KMS-11 (cell line): ENCODE measurements at regions not wholly inside any gene's neighbourhood (a gene's known extent, or its start where the extent isn't known, plus 50 kb on each side); places are given as distances from the start of the nearest gene placed in this dataset.
"Not testable (repeated sequence)": the region's sequence is repeated elsewhere in the genome, so short reads cannot be mapped to it uniquely, and the experiment has no call there.

Experiments used
- H2AFZ ChIP-seq: fragments of 200-600 bp; sonication (generic); 2 replicates; pipeline ENCODE4 v1.6.1; 2016; ENCODE audit warnings: antibody characterized with exemption, mixed run types, low read depth
- H3K27ac ChIP-seq: fragments of 200-600 bp; sonication (generic); 2 replicates; pipeline ENCODE4 v1.6.1; 2016; ENCODE audit warnings: mild to moderate bottlenecking, mixed run types
- H3K27me3 ChIP-seq: fragments of 200-600 bp; sonication (generic); 2 replicates; pipeline ENCODE4 v1.6.1; 2017; ENCODE audit warnings: mild to moderate bottlenecking, low read depth, mixed run types, moderate library complexity; ENCODE audit not compliant: insufficient read depth
- H3K36me3 ChIP-seq: fragments of 200-600 bp; sonication (generic); 2 replicates; pipeline ENCODE4 v1.6.1; 2017; ENCODE audit warnings: mild to moderate bottlenecking, mixed run types; ENCODE audit not compliant: insufficient read depth
- H3K4me1 ChIP-seq: fragments of 200-600 bp; sonication (generic); 2 replicates; pipeline ENCODE4 v1.6.1; 2016; ENCODE audit warnings: mild to moderate bottlenecking, low read depth, mixed run types; ENCODE audit not compliant: poor library complexity, severe bottlenecking
- H3K4me2 ChIP-seq: fragments of 200-600 bp; sonication (generic); 2 replicates; pipeline ENCODE4 v1.7.0; 2016; ENCODE audit warnings: mild to moderate bottlenecking, mixed run types
- H3K4me3 ChIP-seq: fragments of 200-600 bp; sonication (generic); IDR thresholded peaks from 2 replicates; pipeline ENCODE4 v1.6.1; 2017; ENCODE audit warnings: low read depth, low read length, mixed read lengths; ENCODE audit not compliant: insufficient read depth
- H3K79me2 ChIP-seq: fragments of 200-600 bp; sonication (generic); 2 replicates; pipeline ENCODE4 v1.6.1; 2016; ENCODE audit warnings: low read depth, mixed run types; ENCODE audit not compliant: insufficient read depth
- H3K9ac ChIP-seq: fragments of 200-600 bp; sonication (generic); 2 replicates; pipeline ENCODE4 v1.6.1; 2016; ENCODE audit warnings: mild to moderate bottlenecking, mixed run types
- H4K20me1 ChIP-seq: fragments of 200-600 bp; sonication (generic); 2 replicates; pipeline ENCODE4 v1.6.1; 2016; ENCODE audit warnings: mild to moderate bottlenecking, mixed run types; ENCODE audit not compliant: insufficient read depth
- CTCF ChIP-seq: fragments of 200-600 bp; sonication (generic); conservative IDR thresholded peaks from 2 replicates; pipeline ENCODE4 v1.6.1; 2017; ENCODE audit warnings: low read depth, mild to moderate bottlenecking, antibody characterized with exemption, low read length, moderate library complexity, mixed read lengths

GRCh38 chr4:126405369-126405982 is 1090.7 kb downstream of the FAT4 start:
- H3K27ac ChIP-seq = no peak overlapping the region
- H3K9ac ChIP-seq = no peak overlapping the region
- H3K79me2 ChIP-seq = no peaks in the 10 kb centered on the region
- H3K4me2 ChIP-seq = no peak overlapping the region
- no peak overlapping the region for H2AFZ ChIP-seq
- TF ChIP-seq CTCF = peak; percentile 67
- H3K4me3 ChIP-seq = no peak overlapping the region
- no peaks in the 10 kb centered on the region for H3K36me3 ChIP-seq
- no peaks in the 10 kb centered on the region for H4K20me1 ChIP-seq
- no peaks in the 10 kb centered on the region for H3K4me1 ChIP-seq
- no peaks in the 10 kb centered on the region for H3K27me3 ChIP-seq

- no peaks in the 10 kb centered on the region for H3K79me2 ChIP-seq
- H3K4me3 ChIP-seq = no peak overlapping the region
- no peak for TF ChIP-seq CTCF
- no peak overlapping the region for H3K27ac ChIP-seq
- no peaks in the 10 kb centered on the region for H3K36me3 ChIP-seq
- H3K4me2 ChIP-seq = no peak overlapping the region
- H4K20me1 ChIP-seq = no peaks in the 10 kb centered on the region
- H3K27me3 ChIP-seq = no peaks in the 10 kb centered on the region
- H3K9ac ChIP-seq = no peak overlapping the region
- H2AFZ ChIP-seq = no peak overlapping the region
- H3K4me1 ChIP-seq = no peaks in the 10 kb centered on the region
Observed at GRCh38 chr4:126409746-126410145, 1095.0 kb downstream of the FAT4 start.

GRCh38 chr4:126411047-126411446 is 1096.3 kb downstream of the FAT4 start:
- TF ChIP-seq CTCF = no peak
- no peak overlapping the region for H3K9ac ChIP-seq
- no peak overlapping the region for H3K27ac ChIP-seq
- no peak overlapping the region for H3K4me3 ChIP-seq
- no peaks in the 10 kb centered on the region for H3K27me3 ChIP-seq
- no peaks in the 10 kb centered on the region for H3K36me3 ChIP-seq
- H4K20me1 ChIP-seq = no peaks in the 10 kb centered on the region
- H3K4me2 ChIP-seq = no peak overlapping the region
- peaks cover 5% of the 10 kb centered on the region for H3K4me1 ChIP-seq
- no peaks in the 10 kb centered on the region for H3K79me2 ChIP-seq
- H2AFZ ChIP-seq = no peak overlapping the region

GRCh38 chr4:126412310-126412709 is 1097.6 kb downstream of the FAT4 start:
- not testable (repeated sequence) for H3K4me2 ChIP-seq, H3K79me2 ChIP-seq, H3K9ac ChIP-seq, H3K27ac ChIP-seq, H2AFZ ChIP-seq, H3K36me3 ChIP-seq, H4K20me1 ChIP-seq, H3K27me3 ChIP-seq, H3K4me1 ChIP-seq, H3K4me3 ChIP-seq

- Histone ChIP-seq H3K79me2 (no peaks in the 10 kb centered on the region), H3K4me1 (peaks cover 6% of the 10 kb centered on the region), H3K36me3 (no peaks in the 10 kb centered on the region), H2AFZ (no peak overlapping the region), H3K4me2 (no peak overlapping the region), H3K27me3 (no peaks in the 10 kb centered on the region), H4K20me1 (no peaks in the 10 kb centered on the region), H3K9ac (no peak overlapping the region), H3K27ac (no peak overlapping the region), H3K4me3 (no peak overlapping the region)
- TF ChIP-seq CTCF = no peak
Observed at GRCh38 chr4:126414741-126415140, 1100.0 kb downstream of the FAT4 start.
